ENCODE measurements at regions not wholly inside any gene's neighbourhood (a gene's known extent, or its start where the extent isn't known, plus 50 kb on each side); places are given as distances from the start of the nearest gene placed in this dataset.

DNA sequence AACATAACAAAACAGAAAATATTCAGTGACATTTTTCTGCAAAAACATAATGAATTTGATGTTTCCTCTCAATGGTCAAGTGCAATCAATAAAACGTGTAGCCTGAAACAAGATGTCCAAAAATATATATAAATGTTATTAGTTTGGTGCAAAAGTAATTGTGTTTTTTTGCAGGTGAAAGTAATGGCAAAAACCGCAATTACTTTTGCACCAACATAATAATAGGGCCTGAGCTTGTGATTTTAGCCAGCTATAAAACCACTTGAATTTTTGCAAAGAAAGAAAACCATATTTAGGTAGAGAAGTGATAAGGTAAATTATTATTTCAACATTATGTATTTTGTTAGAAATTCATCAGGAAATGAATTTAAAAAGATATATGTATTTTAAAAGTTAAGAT lies 475.3 kb upstream of the AMOT start:
- no peaks in the 10 kb centered on the region for H3K4me1 ChIP-seq (ENCODE audit: low read depth, poor library complexity, severe bottlenecking)
- H3K4me2 ChIP-seq = no peak overlapping the region
- no peaks in the 10 kb centered on the region for H3K79me2 ChIP-seq (ENCODE audit: insufficient read depth, low read depth)
- no peak overlapping the region for H3K27ac ChIP-seq
- no peak for TF ChIP-seq CTCF (conservative IDR thresholded peaks at IDR 0.05; ENCODE audit: low read depth, low read length)
- H3K36me3 ChIP-seq (ENCODE audit: insufficient read depth) = no peaks in the 10 kb centered on the region
- no peak overlapping the region for H3K9ac ChIP-seq
- no peaks in the 10 kb centered on the region for H4K20me1 ChIP-seq (ENCODE audit: insufficient read depth)
- no peak overlapping the region for H2AFZ ChIP-seq (ENCODE audit: low read depth)
- no peaks in the 10 kb centered on the region for H3K27me3 ChIP-seq (ENCODE audit: insufficient read depth, low read depth)
- no peak overlapping the region for H3K4me3 ChIP-seq (IDR thresholded peaks at IDR 0.05; ENCODE audit: insufficient read depth, low read depth, low read length)

- no peaks in the 10 kb centered on the region for H3K79me2 ChIP-seq (ENCODE audit: insufficient read depth, low read depth)
- H3K4me1 ChIP-seq (ENCODE audit: low read depth, poor library complexity, severe bottlenecking) = no peaks in the 10 kb centered on the region
- no peak overlapping the region for H3K4me2 ChIP-seq
- no peak overlapping the region for H3K27ac ChIP-seq
- H3K4me3 ChIP-seq (IDR thresholded peaks at IDR 0.05; ENCODE audit: insufficient read depth, low read depth, low read length) = no peak overlapping the region
- H3K27me3 ChIP-seq (ENCODE audit: insufficient read depth, low read depth) = no peaks in the 10 kb centered on the region
- no peaks in the 10 kb centered on the region for H4K20me1 ChIP-seq (ENCODE audit: insufficient read depth)
- no peak overlapping the region for H2AFZ ChIP-seq (ENCODE audit: low read depth)
- no peaks in the 10 kb centered on the region for H3K36me3 ChIP-seq (ENCODE audit: insufficient read depth)
- no peak overlapping the region for H3K9ac ChIP-seq
- TF ChIP-seq CTCF (conservative IDR thresholded peaks at IDR 0.05; ENCODE audit: low read depth, low read length) = no peak
Observed at GRCh38 chrX:113305496-113305895, 464.9 kb upstream of the AMOT start.

- Histone ChIP-seq H3K36me3 (ENCODE audit: insufficient read depth) (no peaks in the 10 kb centered on the region), H3K9ac (no peak overlapping the region), H3K27me3 (ENCODE audit: insufficient read depth, low read depth) (no peaks in the 10 kb centered on the region), H4K20me1 (ENCODE audit: insufficient read depth) (no peaks in the 10 kb centered on the region), H3K4me2 (no peak overlapping the region), H3K79me2 (ENCODE audit: insufficient read depth, low read depth) (no peaks in the 10 kb centered on the region), H3K4me3 (IDR thresholded peaks at IDR 0.05; ENCODE audit: insufficient read depth, low read depth, low read length) (no peak overlapping the region), H3K27ac (no peak overlapping the region), H2AFZ (ENCODE audit: low read depth) (no peak overlapping the region), H3K4me1 (ENCODE audit: low read depth, poor library complexity, severe bottlenecking) (peaks cover 15% of the 10 kb centered on the region)
- TF ChIP-seq CTCF (conservative IDR thresholded peaks at IDR 0.05; ENCODE audit: low read depth, low read length) = no peak
Observed at GRCh38 chrX:113300580-113300979, 459.9 kb upstream of the AMOT start.

DNA sequence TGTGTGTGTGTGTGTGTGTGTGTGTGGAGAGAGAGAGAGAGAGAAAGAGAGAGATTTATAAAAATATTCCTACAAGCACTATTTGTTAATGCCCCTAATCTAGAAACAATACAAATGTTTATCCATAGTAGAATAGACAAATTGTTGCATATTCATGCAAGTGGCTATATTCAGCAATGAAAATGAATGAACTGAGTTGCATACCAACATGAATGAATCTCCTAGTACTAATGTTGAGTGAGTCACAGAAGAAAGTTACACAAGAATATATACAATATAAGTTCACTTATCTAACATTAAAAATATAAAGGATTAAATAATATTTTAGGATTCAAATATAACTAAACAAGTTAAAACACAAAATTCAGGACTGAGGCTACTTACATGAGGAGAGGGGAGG lies 456.8 kb upstream of the AMOT start:
- no peak overlapping the region for H3K27ac ChIP-seq
- no peaks in the 10 kb centered on the region for H3K36me3 ChIP-seq (ENCODE audit: insufficient read depth)
- no peak overlapping the region for H3K4me2 ChIP-seq
- H3K4me1 ChIP-seq (ENCODE audit: low read depth, poor library complexity, severe bottlenecking) = peaks cover 21% of the 10 kb centered on the region
- no peak for TF ChIP-seq CTCF (conservative IDR thresholded peaks at IDR 0.05; ENCODE audit: low read depth, low read length)
- no peak overlapping the region for H3K9ac ChIP-seq
- no peaks in the 10 kb centered on the region for H3K27me3 ChIP-seq (ENCODE audit: insufficient read depth, low read depth)
- no peaks in the 10 kb centered on the region for H3K79me2 ChIP-seq (ENCODE audit: insufficient read depth, low read depth)
- no peak overlapping the region for H3K4me3 ChIP-seq (IDR thresholded peaks at IDR 0.05; ENCODE audit: insufficient read depth, low read depth, low read length)
- no peaks in the 10 kb centered on the region for H4K20me1 ChIP-seq (ENCODE audit: insufficient read depth)
- no peak overlapping the region for H2AFZ ChIP-seq (ENCODE audit: low read depth)

DNA sequence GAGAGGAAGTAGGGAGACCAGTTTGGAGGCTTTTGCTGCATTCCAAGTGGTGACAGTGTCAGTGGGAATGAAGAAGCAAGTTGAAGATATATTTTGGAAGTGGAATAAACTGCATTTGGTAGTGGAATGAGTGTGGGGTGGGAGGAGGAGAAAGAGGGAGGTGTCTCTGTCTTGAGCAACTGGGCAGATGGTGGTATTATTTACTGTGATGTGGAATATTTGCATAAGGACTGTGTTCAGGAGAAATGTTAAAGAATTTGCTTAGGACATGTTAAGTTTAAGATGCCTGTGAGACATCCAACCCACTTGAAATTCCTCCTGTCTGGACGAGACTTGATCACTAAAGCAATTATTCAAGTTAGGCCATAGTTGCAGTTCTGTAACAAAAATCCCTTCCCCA lies 448.9 kb upstream of the AMOT start:
- no peak for TF ChIP-seq CTCF (conservative IDR thresholded peaks at IDR 0.05; ENCODE audit: low read depth, low read length)
- no peaks in the 10 kb centered on the region for H3K36me3 ChIP-seq (ENCODE audit: insufficient read depth)

More for the DNA sequence above, 448.9 kb upstream of the AMOT start:
- no peaks in the 10 kb centered on the region for H3K27me3 ChIP-seq (ENCODE audit: insufficient read depth, low read depth)
- no peaks in the 10 kb centered on the region for H4K20me1 ChIP-seq (ENCODE audit: insufficient read depth)
- H3K4me1 ChIP-seq (ENCODE audit: low read depth, poor library complexity, severe bottlenecking) = no peaks in the 10 kb centered on the region
- H3K4me3 ChIP-seq (IDR thresholded peaks at IDR 0.05; ENCODE audit: insufficient read depth, low read depth, low read length) = no peak overlapping the region
- no peaks in the 10 kb centered on the region for H3K79me2 ChIP-seq (ENCODE audit: insufficient read depth, low read depth)
- H2AFZ ChIP-seq (ENCODE audit: low read depth) = no peak overlapping the region
- H3K4me2 ChIP-seq = no peak overlapping the region
- no peak overlapping the region for H3K27ac ChIP-seq
- H3K9ac ChIP-seq = no peak overlapping the region
